ENCODE measurements at regions not wholly inside any gene's neighbourhood (a gene's known extent, or its start where the extent isn't known, plus 50 kb on each side); places are given as distances from the start of the nearest gene placed in this dataset.

DNA sequence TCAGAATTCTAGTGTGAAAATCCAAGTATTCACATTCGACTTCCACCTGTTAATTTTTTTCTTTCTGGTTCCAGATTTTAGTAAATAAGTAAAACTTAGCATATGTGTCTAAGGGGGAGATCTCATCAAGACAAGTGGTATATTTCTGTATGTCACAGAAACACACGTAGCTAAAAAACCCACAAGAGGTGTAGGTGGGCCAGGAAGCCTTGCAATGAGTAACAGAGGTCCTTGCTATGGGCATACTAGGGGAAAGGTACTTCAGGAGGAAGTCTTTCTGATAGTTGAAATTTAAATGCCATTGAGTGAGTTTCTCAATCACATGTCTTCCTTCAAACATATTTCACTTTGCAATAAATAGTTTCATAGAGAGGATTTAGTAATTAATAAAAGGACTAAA is 315.8 kb downstream of the MID1IP1 start:
- no peak for DNase-seq (ENCODE audit: low read depth)
- Histone ChIP-seq H3K36me3 (ENCODE audit: control insufficient read depth, insufficient read depth, low read length) (no peaks in the 10 kb centered on the region), H3K4me3 (ENCODE audit: low read depth, low read length) (no peak overlapping the region), H3K27me3 (ENCODE audit: control insufficient read depth, insufficient read depth, low read length) (no peaks in the 10 kb centered on the region)
- no peak for TF ChIP-seq CTCF (IDR thresholded peaks at IDR 0.05; ENCODE audit: insufficient read depth, low read length, poor library complexity, severe bottlenecking)

DNA sequence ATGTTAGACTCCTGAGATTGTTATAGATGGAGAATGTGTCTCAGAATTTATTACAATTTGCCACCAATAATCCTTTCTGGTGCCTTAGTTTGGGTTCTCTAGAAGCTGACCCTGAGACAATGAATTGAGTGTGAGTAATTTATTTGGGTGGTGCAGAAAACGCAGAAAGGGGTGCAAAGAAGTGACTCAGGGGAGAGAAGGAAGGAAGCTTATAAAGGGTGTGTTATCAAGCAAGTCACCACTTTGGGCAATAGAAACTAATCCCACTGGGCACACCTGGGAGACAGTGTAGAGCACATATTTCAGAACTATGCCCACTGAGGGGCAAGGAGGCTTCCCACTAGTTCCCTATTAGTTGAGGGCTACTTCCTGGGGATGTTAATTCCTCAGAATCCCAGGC is 320.6 kb downstream of the MID1IP1 start:
- no peak for TF ChIP-seq CTCF (IDR thresholded peaks at IDR 0.05; ENCODE audit: insufficient read depth, low read length, poor library complexity, severe bottlenecking)
- H3K27me3 ChIP-seq (ENCODE audit: control insufficient read depth, insufficient read depth, low read length), result no peaks in the 10 kb centered on the region
- no peak overlapping the region for H3K4me3 ChIP-seq (ENCODE audit: low read depth, low read length)
- no peak for DNase-seq (ENCODE audit: low read depth)
- H3K36me3 ChIP-seq (ENCODE audit: control insufficient read depth, insufficient read depth, low read length), result no peaks in the 10 kb centered on the region

DNA sequence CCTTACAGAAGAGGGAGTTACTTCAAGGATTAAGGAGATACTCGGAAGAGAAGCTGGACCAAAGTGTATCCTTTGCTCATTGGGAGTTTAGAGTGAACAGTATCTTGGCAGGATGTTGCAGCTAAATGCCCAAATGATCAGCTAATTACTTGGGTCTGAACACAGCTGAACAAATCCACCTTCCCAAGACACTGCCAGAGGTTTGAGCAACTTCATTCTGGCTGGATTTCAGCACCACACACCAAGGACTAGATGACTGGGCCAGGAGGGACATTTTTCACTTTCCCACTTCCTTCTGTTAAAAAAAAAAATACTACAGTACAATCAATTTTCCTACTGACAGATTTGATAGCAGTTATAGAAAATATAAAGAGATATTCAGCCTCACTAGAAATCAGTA is 324.6 kb downstream of the MID1IP1 start:
- TF ChIP-seq CTCF (IDR thresholded peaks at IDR 0.05; ENCODE audit: insufficient read depth, low read length, poor library complexity, severe bottlenecking), result no peak
- no peaks in the 10 kb centered on the region for H3K27me3 ChIP-seq (ENCODE audit: control insufficient read depth, insufficient read depth, low read length)
- H3K36me3 ChIP-seq (ENCODE audit: control insufficient read depth, insufficient read depth, low read length), result no peaks in the 10 kb centered on the region
- DNase-seq (ENCODE audit: low read depth), result no peak
- no peak overlapping the region for H3K4me3 ChIP-seq (ENCODE audit: low read depth, low read length)

DNA sequence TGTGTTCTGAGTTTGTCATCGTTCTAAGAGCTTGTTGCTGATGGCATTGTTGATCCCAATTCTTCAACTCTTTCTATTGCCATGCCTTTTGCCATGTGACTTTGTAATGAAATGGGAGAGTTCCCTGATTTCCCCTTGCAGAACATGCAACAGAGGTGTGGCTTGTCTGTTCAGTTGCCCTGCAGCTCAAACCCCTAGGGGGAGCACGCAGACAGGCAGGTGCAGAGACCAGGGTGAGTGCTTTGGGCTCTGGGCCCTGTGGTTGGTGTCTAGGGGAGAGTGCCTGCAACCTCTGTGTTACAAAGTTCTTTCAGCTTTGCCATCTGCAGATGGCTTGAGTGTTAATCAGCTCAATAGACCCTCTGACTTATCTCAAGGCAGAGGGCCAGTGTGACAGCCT is 332.7 kb downstream of the MID1IP1 start:
- DNase-seq (ENCODE audit: low read depth), result no peak
- H3K36me3 ChIP-seq (ENCODE audit: control insufficient read depth, insufficient read depth, low read length), result no peaks in the 10 kb centered on the region
- H3K27me3 ChIP-seq (ENCODE audit: control insufficient read depth, insufficient read depth, low read length), result no peaks in the 10 kb centered on the region
- H3K4me3 ChIP-seq (ENCODE audit: low read depth, low read length), result no peak overlapping the region
- peak; percentile 21 for TF ChIP-seq CTCF (IDR thresholded peaks at IDR 0.05; ENCODE audit: insufficient read depth, low read length, poor library complexity, severe bottlenecking)

DNA sequence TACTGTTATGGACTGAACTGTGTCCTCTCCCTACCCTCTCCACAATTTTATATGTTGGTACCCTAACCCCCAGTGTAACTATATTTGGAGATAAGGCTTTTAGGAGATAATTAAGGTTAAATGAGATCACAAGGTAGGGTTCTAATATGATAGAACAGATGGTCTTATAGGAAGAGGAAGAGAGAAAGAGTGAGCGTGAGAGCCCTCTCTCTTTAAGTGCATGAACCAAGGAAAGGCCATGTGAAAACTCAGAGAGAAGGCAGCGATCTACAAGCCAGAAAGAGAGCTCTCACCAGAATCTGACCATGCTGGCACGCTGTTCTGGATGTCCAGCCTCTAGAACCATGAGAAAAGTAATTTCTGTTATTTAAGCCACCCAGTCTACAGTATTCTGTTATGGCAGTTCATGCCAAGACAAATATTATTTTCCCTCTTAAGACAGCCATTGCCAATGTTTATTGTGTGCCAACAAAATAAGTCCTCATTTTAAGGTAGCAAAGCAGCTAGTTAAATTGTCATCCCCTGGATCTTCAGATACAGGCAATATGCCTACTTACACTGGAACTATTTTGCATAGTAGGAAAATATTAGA is 336.2 kb downstream of the MID1IP1 start:
- Histone ChIP-seq H3K27me3 (ENCODE audit: control insufficient read depth, insufficient read depth, low read length) (no peaks in the 10 kb centered on the region), H3K4me3 (ENCODE audit: low read depth, low read length) (no peak overlapping the region), H3K36me3 (ENCODE audit: control insufficient read depth, insufficient read depth, low read length) (no peaks in the 10 kb centered on the region)
- no peak for DNase-seq (ENCODE audit: low read depth)
- TF ChIP-seq CTCF (IDR thresholded peaks at IDR 0.05; ENCODE audit: insufficient read depth, low read length, poor library complexity, severe bottlenecking), result no peak

- Histone ChIP-seq H3K4me3 (ENCODE audit: low read depth, low read length) (no peak overlapping the region), H3K27me3 (ENCODE audit: control insufficient read depth, insufficient read depth, low read length) (no peaks in the 10 kb centered on the region), H3K36me3 (ENCODE audit: control insufficient read depth, insufficient read depth, low read length) (no peaks in the 10 kb centered on the region)
- no peak for TF ChIP-seq CTCF (IDR thresholded peaks at IDR 0.05; ENCODE audit: insufficient read depth, low read length, poor library complexity, severe bottlenecking)
- no peak for DNase-seq (ENCODE audit: low read depth)
Observed at GRCh38 chrX:39140581-39140980, 339.3 kb downstream of the MID1IP1 start.
